ENCODE measurements at regions not wholly inside any gene's neighbourhood (a gene's known extent, or its start where the extent isn't known, plus 50 kb on each side); places are given as distances from the start of the nearest gene placed in this dataset.

DNA sequence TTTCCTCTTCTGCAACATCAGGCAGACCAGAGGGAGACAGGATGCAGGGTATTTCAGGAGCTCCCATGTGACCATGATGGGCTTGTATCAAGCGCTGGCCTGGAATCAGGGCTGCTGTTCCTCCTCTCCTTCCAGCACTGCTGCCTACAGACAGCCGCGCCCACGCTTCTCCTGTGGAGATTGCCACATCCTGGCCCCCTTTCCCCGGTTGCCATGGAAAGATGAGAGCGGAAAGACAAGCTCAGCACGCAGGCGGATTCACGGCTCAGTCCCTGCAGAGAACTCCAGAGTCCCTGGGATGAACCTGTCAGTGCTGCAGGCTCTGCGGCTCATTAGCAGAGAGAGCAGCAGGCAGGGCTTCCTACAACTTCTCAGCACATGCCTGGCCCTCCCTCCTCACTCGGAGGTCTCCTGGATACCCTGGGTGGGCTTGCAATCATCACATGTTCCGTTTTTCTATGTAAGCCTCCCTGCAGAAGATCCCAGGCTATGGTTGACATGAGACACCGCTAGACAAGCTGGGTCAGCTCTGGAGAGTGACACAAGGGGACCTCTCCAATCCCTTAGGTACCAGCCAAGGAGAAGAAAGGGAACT lies 497.8 kb upstream of the MYT1L start:
- no peak for DNase-seq (ENCODE audit: low spot score)

DNA sequence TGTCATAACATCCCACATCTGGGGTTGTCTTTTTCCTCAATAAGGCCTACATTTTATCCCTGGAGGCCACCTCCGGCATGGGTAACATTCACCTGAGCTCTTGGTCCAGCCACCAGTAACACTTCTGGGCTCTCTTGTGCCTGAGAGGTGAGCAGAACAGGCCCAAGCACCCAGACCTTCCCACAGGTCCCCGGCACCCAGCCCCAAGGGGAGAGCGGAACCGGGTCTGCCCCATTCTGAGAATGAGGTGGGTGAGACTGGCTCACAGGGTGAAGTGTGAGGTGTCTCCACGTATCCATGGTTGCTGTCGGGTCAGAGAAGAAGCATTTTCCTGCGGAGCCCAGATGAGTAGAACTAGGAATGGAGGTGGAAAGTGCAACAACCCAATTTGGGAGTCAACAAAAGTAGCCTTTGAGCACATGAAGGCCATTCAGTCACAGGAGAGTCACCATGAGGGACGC lies 496.7 kb upstream of the MYT1L start:
- no peak for DNase-seq (ENCODE audit: low spot score)

- no peak for DNase-seq (ENCODE audit: low spot score)
Measured at GRCh38 chr2:2827046-2827636, 496.1 kb upstream of the MYT1L start.

DNA sequence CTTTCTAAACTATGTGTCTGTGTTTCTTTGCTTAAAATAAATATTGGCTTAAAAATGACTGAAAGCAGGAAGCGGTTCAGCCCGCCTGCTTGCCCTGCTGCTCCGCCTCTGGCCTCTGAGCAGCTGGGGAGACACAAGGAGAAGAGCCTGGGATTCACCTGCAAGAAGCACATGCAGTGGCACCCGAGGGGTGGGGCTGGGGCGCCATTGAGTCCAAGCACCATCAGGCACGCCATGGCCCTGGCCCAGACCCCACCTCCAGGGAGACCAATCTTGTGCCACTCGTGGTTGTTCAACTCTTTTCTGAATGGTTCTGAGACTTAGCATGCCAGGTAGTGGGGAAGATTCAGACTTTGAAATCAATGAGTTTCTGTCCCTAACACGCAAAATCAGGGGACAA lies 495.5 kb upstream of the MYT1L start:
- DNase-seq (ENCODE audit: low spot score), result no peak

GRCh38 chr2:2826209-2826551 lies 495.1 kb upstream of the MYT1L start:
- no peak for DNase-seq (ENCODE audit: low spot score)

DNA sequence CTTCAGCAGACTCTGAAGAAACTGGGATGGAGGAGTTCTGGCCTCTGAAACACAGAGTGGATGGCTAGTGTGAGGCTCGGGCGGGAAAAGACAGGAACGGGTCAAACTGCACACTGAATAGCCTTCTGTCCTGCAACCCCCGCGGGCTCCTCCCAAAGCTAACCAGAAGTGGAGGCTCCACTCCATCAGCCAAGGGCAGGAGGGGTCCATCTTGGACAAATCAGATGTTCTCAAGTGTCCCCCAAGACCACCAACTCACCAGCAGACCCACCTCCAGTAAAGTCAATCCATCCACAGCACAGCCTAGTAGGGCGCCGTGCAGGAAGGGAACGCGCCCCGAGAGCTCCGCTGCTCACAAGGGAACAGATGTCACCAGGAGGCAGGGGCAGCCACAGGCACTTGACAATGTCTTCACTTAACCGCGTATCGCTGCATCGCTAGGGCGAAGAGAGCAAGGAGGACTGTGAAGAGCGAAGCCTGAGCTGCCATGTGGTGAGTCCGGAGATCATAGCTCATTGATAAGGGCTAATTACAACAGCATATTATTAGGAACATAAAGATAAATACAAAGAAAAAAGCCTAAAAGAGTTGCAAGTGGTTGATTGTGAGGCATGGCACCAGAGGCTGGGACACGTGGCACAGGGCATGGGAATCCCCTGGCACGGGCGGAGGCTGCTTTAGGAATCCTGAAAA lies 494.6 kb upstream of the MYT1L start:
- DNase-seq (ENCODE audit: low spot score), result no peak

DNA sequence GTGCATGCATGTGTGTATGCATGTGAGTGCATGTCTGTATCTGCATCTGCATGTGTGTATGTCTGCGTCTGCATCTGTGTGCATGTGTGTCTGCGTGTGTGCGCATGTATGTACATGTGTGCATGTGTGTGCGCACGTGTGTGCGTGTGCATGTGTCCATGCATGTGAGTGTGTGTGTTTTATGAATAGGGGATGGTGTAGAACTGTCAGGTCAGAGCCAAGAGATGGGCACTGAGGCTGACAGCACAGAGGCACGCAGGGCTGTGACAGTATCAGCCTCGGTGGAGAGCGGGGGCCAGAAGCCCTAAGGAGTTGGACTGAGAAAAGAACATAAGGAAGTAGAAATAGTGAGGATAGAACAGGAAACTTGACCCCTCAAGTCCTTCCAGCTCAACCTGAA lies 494.0 kb upstream of the MYT1L start:
- no peak for DNase-seq (ENCODE audit: low spot score)

- DNase-seq (ENCODE audit: low spot score), result no peak
Measured at GRCh38 chr2:2824588-2824987, 493.5 kb upstream of the MYT1L start.

DNA sequence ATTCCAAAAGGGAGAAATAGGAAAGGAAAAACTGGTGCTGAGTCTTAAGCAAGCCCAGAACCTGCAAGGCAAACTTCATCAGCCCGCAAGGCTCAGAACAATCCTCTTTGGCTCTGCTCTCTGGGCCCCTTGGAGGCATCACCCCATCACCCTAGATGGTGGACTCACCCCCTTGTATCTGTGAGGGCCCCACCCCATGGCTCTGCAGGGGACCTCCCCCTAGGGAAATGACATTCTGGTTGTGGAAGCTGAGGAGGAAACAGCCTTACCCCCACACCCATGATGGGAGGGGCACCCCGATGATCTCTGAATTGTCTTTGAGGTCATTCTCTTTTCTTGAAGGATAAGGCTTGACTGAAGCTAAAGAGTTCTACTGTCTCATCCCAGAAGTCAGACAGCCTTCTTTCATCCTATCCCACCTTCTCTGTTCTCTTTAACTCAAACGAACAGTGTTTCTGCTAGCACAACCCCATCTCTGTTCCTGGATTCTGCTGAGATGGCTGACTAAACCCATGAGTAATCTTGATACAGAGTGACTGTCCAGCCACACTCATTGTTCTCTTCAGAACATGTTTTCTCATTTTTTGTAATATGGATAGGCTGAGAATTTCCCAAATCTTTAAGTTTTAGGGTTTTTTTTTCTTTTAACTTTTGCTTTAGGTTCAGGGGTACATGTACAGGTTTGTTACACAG lies 492.1 kb upstream of the MYT1L start:
- no peak for DNase-seq (ENCODE audit: low spot score)

GRCh38 chr2:2822143-2822542 lies 491.1 kb upstream of the MYT1L start:
- DNase-seq (ENCODE audit: low spot score), result no peak

DNA sequence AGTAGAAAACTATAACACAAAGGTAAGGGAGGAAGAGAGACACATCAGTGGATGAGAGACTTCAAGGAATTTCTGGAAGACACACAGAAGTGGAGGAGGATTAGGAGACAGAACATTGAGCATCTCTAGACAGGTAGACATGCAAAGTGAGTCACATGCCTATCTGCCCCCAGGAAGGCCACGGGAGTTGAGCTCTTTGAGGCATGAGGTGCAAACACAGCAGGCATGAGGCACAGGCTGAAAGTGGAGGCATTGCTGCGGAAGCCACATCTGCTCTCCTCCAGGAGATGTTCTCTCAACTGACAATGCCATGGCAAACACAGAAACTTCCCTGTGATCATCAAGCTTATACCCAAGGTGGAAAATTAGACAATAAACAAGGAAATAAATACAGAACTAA lies 481.6 kb upstream of the MYT1L start:
- no peak for DNase-seq (ENCODE audit: low spot score)

- DNase-seq (ENCODE audit: low spot score), result no peak
Measured at GRCh38 chr2:2812117-2812516, 481.0 kb upstream of the MYT1L start.

- no peak for DNase-seq (ENCODE audit: low spot score)
Measured at GRCh38 chr2:2810504-2810903, 479.4 kb upstream of the MYT1L start.

GRCh38 chr2:2809771-2810170 lies 478.7 kb upstream of the MYT1L start:
- no peak for DNase-seq (ENCODE audit: low spot score)

DNA sequence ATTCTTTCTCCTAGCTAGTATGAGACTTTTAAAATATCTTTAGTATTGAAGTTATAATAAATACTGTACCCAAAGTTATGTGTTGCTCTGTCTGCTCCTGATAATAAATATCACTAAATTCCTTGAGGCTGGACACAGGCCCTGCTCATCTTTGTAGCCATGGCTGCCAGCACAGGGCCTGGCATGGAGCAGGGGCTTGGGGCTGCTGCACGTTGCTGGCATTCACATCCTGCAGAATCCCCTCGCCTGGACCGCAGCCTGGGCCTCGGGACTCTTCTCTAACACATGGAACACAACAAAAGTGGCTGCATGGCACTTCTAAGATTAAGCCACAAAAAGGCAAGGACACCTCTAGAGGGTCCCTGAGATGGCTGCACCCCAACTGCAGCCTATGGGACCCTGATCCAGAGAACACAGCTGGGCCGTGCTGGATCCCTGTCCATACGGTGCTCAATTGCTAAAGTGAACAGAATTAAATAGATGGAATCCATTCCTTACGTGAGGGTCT lies 477.5 kb upstream of the MYT1L start:
- no peak for DNase-seq (ENCODE audit: low spot score)

DNA sequence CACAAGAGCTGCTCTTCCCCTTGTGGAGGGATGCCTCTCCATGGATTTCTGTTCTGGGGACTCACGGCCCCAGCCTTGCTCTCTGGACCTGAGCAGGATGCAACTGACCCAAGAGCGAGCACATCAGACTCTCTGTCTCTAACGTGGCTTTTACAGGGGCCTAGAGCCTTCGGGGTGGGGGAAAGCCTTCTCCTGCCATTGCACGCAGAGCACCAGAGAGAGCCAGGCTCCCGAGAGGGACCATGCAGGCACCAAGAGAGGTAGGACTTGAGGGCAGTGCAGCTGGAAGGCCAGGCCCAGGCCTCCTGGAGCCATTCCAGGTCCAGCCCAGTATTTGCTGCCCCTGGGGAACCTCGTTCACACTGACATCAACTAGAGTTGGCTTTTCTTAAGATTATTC lies 475.6 kb upstream of the MYT1L start:
- DNase-seq (ENCODE audit: low spot score), result no peak

DNA sequence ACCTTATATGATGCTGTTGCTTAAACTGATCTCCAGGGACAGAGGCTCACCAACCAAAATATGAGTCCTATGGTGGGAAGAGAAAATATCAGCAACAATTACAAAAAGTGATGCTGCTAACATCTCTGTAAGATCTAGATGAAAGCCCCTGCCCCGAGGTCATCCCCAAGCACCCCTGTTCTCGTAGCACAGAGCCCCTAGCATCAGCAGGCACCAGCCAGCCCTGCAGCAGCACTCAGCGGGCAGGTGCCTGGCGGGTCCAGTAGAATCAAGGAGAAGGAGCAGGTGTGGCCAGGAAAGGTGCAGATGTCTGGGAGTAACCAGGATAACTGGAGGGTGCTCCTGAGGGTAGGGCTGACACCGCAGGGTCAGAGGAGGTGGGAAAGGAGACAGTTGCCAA lies 474.2 kb upstream of the MYT1L start:
- no peak for DNase-seq (ENCODE audit: low spot score)

GRCh38 chr2:2804528-2804927 lies 473.5 kb upstream of the MYT1L start:
- DNase-seq (ENCODE audit: low spot score), result no peak

DNA sequence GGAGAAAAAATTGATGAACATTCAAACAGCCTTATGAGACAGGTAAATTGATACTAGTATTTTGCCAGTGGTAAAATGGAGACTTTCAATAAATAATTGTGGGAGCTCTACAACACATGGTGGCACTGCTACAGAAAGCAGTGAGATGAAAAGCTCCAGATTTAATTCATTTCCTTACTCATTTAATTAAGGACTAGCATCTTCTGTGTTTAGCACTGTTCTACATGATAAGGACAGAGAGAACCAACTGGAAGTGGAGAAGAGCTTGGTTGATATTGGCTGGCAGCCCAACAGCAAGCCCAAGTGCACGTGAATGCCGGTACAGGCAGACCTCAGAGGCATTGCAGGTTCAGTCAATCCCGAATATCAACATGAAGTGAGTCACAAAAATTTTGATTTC lies 470.4 kb upstream of the MYT1L start:
- DNase-seq (ENCODE audit: low spot score), result no peak

GRCh38 chr2:2800697-2801096 lies 469.6 kb upstream of the MYT1L start:
- no peak for DNase-seq (ENCODE audit: low spot score)

GRCh38 chr2:2800001-2800400 lies 468.9 kb upstream of the MYT1L start:
- no peak for DNase-seq (ENCODE audit: low spot score)

- DNase-seq (ENCODE audit: low spot score), result no peak
Measured at GRCh38 chr2:2799151-2799697, 468.1 kb upstream of the MYT1L start.

GRCh38 chr2:2798337-2798736 lies 467.3 kb upstream of the MYT1L start:
- DNase-seq (ENCODE audit: low spot score), result no peak

Data from CD4-positive, alpha-beta T cell treated with Interleukin-2 at 100 ng/mL for 4 hours (primary cell).